Lung (tissue), 11 donors: ENCODE measurements at regions not wholly inside any gene's neighbourhood (a gene's known extent, or its start where the extent isn't known, plus 50 kb on each side); places are given as distances from the start of the nearest gene placed in this dataset.

Experiments
- ATAC-seq: fragments of 200-7000 bp; cut with Tn5 transposase; one replicate; pipeline ENCODE4 v1.9.1; 2020; ENCODE audit warnings: moderate number of reproducible peaks; ENCODE audit not compliant: insufficient read depth, low FRiP score
- DNase-seq, 3 donors: peaks; one replicate each; pipeline ENCODE4 v3.0.0-alpha.2; 2013 to 2017
- H3K27ac ChIP-seq, 2 donors: one replicate each; pipeline ENCODE4 v1.5.1; 2013; ENCODE audit warnings: mild to moderate bottlenecking in 2 of 2, moderate library complexity in 2 of 2, control low read depth in 1 of 2, inconsistent platforms in 1 of 2, low read depth in 1 of 2, low read length in 1 of 2
- H3K27me3 ChIP-seq, 3 donors: one replicate each; pipeline ENCODE4 v1.5.1; 2013; ENCODE audit warnings: low read length in 2 of 3; ENCODE audit not compliant: control insufficient read depth in 3 of 3, insufficient read depth in 3 of 3
- H3K36me3 ChIP-seq, 4 donors: one replicate each; pipeline ENCODE4 v1.5.1; 2013; ENCODE audit warnings: low read length in 4 of 4, mild to moderate bottlenecking in 1 of 4, moderate library complexity in 1 of 4; ENCODE audit not compliant: control insufficient read depth in 4 of 4, insufficient read depth in 4 of 4
- H3K4me1 ChIP-seq, 5 donors: one replicate each; pipeline ENCODE4 v1.5.1; 2013; ENCODE audit warnings: low read length in 5 of 5, mild to moderate bottlenecking in 2 of 5, moderate library complexity in 1 of 5; ENCODE audit not compliant: control insufficient read depth in 5 of 5, insufficient read depth in 5 of 5
- H3K4me3 ChIP-seq: one replicate; pipeline ENCODE4 v1.5.1; 2013; ENCODE audit warnings: mild to moderate bottlenecking, control low read depth, moderate library complexity
- H3K9ac ChIP-seq, 2 donors: one replicate each; pipeline ENCODE4 v1.5.1; 2013; ENCODE audit warnings: low read length in 2 of 2, control low read depth in 1 of 2; ENCODE audit not compliant: insufficient read depth in 1 of 2
- H3K9me3 ChIP-seq, 4 donors: one replicate each; pipeline ENCODE4 v1.5.1; 2013; ENCODE audit warnings: low read length in 3 of 4, mild to moderate bottlenecking in 1 of 4, moderate library complexity in 1 of 4; ENCODE audit not compliant: control insufficient read depth in 4 of 4, insufficient read depth in 3 of 4
- WGBS, 2 donors: extraction: QIAGEN DNeasy Blood & Tissue Kit; methylation state at CpG; one replicate each; pipeline ENCODE4 v1.1.7; 2013; 5-methylcytosine and 5-hydroxymethylcytosine counted together
- TF ChIP-seq, protein P1 (sequence below): IDR thresholded peaks from 2 replicates; pipeline ENCODE4 v1.5.1; 2012; ENCODE audit warnings: mild to moderate bottlenecking; ENCODE audit errors: control extremely low read depth, extremely low read depth
- donor health status: control.
- donor health status: control.
- donor health status: Bipolar disorder and iron deficiency.
- donor health status: healthy.
- donor health status: DM: yes; HTN: yes; CAD: no.

GRCh38 chr1:36605942-36606640 is 123.4 kb upstream of the CSF3R start:
- H3K27ac ChIP-seq, result no peak overlapping the region
- peaks cover 0 to 6% (median 0%) of the 10 kb centered on the region in 3 donors for H3K27me3 ChIP-seq
- H3K4me3 ChIP-seq, result no peak overlapping the region
- 66 to 70% methylated on average over 7 of the region's 7 CpGs for WGBS, 2 donors
- TF ChIP-seq, protein P1, sequence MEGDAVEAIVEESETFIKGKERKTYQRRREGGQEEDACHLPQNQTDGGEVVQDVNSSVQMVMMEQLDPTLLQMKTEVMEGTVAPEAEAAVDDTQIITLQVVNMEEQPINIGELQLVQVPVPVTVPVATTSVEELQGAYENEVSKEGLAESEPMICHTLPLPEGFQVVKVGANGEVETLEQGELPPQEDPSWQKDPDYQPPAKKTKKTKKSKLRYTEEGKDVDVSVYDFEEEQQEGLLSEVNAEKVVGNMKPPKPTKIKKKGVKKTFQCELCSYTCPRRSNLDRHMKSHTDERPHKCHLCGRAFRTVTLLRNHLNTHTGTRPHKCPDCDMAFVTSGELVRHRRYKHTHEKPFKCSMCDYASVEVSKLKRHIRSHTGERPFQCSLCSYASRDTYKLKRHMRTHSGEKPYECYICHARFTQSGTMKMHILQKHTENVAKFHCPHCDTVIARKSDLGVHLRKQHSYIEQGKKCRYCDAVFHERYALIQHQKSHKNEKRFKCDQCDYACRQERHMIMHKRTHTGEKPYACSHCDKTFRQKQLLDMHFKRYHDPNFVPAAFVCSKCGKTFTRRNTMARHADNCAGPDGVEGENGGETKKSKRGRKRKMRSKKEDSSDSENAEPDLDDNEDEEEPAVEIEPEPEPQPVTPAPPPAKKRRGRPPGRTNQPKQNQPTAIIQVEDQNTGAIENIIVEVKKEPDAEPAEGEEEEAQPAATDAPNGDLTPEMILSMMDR, result no peak
- peaks cover 0 to 3% (median 0%) of the 10 kb centered on the region in 4 donors for H3K9me3 ChIP-seq
- DNase-seq (no peak), ATAC-seq (no peak)
- H3K36me3 ChIP-seq, result no peaks in the 10 kb centered on the region
- no peaks in the 10 kb centered on the region for H3K4me1 ChIP-seq
- H3K9ac ChIP-seq, result no peak overlapping the region

DNA sequence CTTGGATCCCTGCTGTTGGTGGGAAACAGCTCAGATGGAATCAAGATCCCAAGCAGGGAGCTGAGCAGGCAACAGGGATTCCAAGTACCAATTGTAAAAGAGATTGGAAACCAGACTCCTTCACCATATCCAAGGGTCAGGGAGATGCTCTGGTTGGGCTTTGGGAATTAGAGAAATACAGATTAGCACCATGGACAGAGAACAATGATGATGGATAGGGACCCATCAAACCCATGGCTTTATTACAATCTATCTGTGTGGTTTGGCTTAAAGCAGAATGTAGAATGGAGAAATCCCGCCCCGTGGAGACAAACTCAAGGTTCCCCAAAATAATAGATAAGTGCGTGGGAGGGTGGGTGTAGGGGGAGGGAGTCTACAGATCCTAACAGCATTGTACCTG is 120.7 kb upstream of the CSF3R start:
- H3K4me1 ChIP-seq, result no peaks in the 10 kb centered on the region
- H3K9me3 ChIP-seq, result peaks cover 0 to 3% (median 0%) of the 10 kb centered on the region in 4 donors
- no peak overlapping the region for H3K27ac ChIP-seq
- DNase-seq, result peak in 1 of 3 donors; percentile 14
- TF ChIP-seq, protein P1, result no peak
- peaks cover 0 to 4% (median 0%) of the 10 kb centered on the region in 3 donors for H3K27me3 ChIP-seq
- no peak overlapping the region for H3K4me3 ChIP-seq
- no peaks in the 10 kb centered on the region for H3K36me3 ChIP-seq
- WGBS, 2 donors, result 81 to 84% methylated on average over 3 of the region's 3 CpGs
- no peak for ATAC-seq
- H3K9ac ChIP-seq, result no peak overlapping the region

DNA sequence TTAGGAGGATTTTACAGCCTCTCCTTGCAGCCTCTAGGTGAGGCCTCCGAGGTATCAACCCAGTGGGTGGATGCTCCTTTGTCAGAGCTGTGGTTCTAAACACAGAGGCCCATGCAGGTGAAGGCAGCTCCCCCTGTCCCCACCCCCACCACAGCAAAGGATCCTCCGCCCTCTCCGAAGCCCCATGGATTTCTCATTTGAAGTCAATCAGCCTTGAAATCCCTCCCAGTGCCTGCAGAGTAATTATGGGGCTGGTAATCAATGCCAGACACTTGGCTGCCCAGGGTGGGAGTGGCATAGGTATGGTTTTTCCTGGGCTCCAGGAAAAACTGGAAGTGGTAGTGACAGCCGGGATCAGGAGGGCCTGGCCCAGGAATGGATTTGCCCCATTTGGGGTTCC is 119.5 kb upstream of the CSF3R start:
- no peaks in the 10 kb centered on the region for H3K36me3 ChIP-seq
- ATAC-seq, result no peak
- TF ChIP-seq, protein P1, result no peak
- no peak overlapping the region for H3K27ac ChIP-seq
- no peak overlapping the region for H3K4me3 ChIP-seq
- 72 to 80% methylated on average over 4 of the region's 4 CpGs for WGBS, 2 donors
- peaks cover 0 to 7% (median 0%) of the 10 kb centered on the region in 3 donors for H3K27me3 ChIP-seq
- DNase-seq, result no peak
- H3K4me1 ChIP-seq, result no peaks in the 10 kb centered on the region
- H3K9ac ChIP-seq, result no peak overlapping the region
- H3K9me3 ChIP-seq, result peaks cover 0 to 3% (median 0%) of the 10 kb centered on the region in 4 donors
